Stimulated activated CD4-positive, alpha-beta T cell treated with anti-CD3 and anti-CD28 coated beads, Interleukin-2, amount 100 ng/mL, for 48 hours (primary cell): ENCODE measurements at regions not wholly inside any gene's neighbourhood (a gene's known extent, or its start where the extent isn't known, plus 50 kb on each side); places are given as distances from the start of the nearest gene placed in this dataset.
A peak's percentile ranks its signal among the peaks of the same experiment; 100 is the strongest.
"Not testable (repeated sequence)": the region's sequence is repeated elsewhere in the genome, so short reads cannot be mapped to it uniquely, and the experiment has no call there.

ENCODE experiments used
- DNase-seq, 2 donors: peaks; one replicate each; pipeline ENCODE4 v3.0.0-alpha.2; 2020

DNA sequence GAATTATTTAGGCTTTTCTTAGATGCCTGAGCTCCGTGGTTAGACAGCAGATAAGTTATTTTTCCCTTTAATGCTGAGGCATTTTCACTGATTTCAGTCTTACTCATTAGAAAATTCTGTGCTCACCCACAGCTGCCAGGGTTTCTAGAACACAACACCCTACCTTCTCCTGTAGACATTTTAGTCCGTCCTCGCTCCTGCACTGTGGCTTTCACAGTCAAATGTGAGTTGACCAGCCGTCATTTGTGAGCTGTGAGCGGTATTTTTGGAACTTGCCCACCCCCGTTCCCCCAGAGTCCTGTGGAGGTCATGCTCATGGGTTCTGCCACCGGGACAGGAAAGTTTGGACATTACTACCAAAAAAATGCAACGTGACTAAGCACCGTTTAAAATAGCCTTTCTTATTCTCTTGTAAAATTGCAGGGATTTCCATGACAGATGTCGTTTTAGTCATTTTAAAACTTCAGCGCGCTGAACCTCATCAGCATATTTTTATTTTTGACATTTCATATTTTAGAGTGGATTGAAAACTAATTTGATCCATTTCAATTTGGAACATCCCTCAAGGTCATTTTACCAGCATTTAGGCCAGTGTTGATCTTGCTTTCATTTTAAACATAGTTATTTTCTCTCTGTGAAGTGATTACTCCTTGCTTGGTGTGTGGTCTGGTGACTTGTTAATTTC, 249.6 kb upstream of the PLGLB2 start:
- peak in 1 of 2 donors; percentile 58 for DNase-seq

DNA sequence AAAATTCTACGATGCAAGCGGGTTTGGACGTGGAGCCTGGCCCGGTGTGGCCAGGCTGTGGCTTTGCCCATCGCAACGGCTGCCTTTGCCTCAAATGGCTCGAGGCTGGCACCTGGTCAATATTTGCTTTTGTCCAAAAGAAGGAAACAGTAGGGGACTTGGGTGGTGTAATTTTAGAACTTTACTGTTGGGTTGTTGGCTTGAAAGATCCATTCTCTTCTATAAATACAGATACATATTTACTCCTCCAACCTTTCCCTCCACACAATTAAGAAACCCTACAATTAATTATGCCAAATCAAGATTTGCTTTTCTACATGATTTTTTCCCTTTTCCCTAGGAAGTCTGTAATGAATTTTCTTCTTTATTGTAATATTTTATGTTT, 249.0 kb upstream of the PLGLB2 start:
- not testable (repeated sequence) for DNase-seq

DNA sequence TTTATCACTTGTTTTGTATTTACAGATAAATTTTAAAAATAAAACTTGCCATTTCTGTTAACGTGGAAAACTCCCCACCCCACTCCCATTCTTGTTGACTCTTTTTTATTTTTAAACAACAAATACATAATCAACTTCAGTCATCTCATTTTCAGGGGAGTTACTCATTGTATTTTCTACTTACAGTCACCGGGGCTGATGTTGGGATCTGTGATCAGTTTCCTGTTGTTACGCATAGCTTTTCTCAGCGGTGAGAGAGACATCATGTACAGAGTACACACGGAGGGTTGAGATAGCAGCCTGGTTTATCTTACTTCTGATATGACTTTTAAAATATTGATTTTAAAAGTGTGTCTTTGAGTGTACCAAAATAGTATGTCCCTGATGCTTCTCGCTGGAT, 248.0 kb upstream of the PLGLB2 start:
- DNase-seq = not testable (repeated sequence)

DNA sequence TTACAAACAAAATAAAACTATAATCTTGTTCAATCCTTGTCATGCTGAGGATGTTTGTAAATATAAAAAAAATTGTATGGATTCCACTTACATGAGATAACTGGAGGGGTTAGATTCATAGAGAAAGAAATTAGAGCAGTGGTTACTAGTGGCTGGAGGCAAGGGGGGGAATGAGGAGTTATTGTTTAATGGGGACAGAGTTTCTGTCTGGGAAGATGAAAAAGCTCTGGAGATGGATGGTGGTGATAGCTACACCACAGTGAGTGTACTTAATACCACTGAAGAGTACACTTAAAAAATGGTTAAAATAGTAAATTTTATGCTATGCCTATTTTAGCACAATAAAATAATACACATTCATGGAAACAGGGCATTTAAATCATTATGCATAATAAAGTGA, 247.5 kb upstream of the PLGLB2 start:
- DNase-seq = not testable (repeated sequence)

DNA sequence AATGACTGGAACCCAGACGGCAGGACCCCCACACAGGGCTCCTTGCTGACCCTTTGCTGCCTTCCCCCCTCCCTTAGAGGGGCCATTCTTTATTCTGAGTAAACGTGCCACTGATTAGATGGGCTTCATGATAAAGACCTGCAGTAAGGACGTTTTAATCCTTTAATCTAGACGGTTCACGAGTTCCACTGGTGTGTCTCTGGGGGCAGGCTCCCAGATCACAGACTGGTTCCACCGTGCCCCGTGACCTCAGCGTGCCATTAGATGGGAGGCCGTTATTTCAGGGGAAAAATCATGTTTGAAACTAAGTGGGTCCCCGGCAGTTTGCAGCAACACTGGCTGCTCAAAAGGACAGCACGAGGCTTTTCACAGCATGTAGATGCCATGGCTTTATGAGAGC, 246.9 kb upstream of the PLGLB2 start:
- DNase-seq = not testable (repeated sequence)

DNA sequence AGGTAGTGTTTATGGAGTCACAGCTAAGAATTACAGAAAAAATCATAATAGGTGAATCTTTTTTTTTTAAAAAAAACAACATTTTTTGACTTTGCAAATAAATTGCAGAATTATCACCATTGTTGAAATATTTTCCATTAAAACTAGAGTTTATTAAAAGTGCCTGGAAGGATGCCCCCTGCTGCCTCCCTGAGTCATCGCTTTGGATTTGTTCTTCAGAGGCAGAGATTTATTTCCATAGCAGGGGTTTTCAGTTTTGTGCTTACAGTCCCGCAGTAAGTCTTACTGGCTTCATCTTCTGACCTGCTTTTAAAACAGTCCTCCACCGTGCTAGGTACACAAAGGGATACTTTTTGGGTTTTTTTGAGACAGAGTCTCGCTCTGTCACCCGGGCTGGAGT, 244.9 kb upstream of the PLGLB2 start:
- not testable (repeated sequence) for DNase-seq

DNA sequence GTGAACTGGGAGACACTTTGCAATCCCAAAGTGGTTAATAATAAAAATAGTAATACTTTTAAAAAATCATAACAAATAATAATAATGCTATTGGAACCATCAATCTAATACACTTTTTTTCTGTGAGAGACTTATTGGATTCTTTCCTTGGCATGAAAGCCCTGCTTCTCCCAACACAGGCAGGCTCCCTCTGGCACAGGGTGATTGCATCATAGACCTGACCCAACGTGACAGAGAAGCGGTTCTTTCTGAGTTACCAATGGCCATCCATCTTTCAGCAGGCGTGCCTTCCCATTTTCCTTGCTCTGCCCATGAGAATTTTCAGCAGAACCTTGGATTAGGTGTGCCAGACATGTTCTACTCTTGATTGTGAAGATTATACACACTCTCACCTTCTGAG, 242.6 kb upstream of the PLGLB2 start:
- DNase-seq = not testable (repeated sequence)

DNA sequence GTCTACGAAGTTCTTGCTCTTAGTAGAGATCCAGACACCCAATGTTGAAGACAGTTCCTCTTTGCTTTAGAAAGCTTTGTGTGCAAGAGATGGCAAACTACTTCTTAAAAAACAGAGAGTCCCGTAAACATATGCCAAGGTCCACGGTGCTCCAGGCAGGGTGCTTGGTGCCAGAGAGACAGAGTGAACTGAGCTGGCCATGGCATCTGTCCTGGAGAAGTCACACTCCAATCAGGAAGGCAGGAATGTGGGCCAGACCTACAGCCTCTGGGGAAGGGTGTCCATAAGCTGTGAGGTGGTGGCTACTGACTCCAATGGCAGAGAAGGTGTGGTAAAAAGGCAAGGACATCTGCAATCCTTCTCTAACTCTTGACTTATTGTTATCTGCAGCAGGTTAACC, 242.0 kb upstream of the PLGLB2 start:
- not testable (repeated sequence) for DNase-seq

DNA sequence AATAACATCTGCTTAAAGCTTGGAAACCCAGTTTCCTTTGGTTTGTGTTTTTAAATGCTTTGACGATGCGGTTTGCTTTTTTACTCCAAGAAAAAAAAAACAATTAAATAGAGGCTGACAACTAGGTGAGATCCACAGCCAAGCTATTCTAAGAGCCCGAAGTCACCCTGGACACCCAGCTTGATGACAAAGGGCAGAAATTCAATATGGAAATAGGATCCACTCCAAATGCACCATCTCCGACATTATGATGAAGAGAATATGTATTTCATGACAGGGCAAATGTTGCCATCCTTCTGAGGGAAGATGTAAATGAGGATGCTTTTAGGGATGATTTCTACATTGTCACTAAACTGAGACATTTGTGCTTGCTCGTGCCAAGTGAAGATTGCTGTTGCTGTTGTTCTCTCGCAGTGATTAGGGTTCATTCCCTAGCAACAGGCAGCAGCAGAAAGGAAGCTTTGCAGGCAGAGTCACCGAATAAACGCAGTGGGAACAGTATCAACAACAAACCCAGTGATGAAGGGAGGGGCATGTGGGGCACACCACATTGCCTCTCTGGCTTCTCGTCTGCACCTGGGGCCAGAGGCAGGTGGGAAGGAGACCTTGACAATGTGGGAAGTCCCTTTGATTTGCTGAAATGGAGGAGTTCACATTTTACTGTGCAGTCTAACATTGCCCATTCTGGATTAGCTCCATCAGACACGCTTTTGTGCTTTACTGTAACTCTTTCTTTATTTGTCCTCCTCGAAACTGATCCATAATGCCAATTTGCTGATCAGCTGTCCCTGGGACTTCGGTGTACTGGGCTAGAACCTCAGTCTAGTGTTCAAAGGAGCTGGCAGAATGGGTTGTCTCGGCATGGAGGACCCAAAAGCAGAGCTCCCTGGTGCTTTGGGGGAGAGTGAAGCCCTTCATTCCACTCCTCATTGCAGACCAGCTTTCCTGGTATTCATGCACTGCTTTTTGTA, 240.2 kb upstream of the PLGLB2 start:
- DNase-seq = not testable (repeated sequence)

DNA sequence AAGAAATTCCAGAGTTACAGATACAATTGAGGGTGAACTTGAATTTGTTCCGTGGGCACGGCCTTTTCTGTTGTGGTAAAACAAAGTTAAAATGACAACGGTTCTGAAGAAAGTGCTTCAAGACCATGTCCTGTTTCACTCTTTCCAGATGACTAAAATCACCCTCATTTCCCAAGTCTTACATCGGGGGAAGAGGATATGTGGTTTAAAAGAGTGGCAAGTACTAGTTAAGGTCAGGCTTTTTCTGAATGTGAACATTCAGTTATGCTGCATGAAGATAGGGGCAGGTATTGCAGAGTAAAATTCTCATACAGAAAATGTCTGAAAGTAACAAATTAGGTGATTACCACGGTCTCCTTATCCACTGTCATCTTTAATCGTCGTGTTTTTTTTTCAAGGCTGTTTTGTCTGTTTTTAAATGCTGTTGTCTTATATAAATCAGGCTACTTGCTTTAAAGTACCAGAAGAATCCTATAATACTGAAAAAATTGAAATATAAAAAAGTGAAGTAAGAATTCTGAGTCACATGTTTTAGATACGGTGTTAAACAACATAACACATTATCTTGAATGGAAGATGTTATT, 236.6 kb upstream of the PLGLB2 start:
- not testable (repeated sequence) for DNase-seq

DNA sequence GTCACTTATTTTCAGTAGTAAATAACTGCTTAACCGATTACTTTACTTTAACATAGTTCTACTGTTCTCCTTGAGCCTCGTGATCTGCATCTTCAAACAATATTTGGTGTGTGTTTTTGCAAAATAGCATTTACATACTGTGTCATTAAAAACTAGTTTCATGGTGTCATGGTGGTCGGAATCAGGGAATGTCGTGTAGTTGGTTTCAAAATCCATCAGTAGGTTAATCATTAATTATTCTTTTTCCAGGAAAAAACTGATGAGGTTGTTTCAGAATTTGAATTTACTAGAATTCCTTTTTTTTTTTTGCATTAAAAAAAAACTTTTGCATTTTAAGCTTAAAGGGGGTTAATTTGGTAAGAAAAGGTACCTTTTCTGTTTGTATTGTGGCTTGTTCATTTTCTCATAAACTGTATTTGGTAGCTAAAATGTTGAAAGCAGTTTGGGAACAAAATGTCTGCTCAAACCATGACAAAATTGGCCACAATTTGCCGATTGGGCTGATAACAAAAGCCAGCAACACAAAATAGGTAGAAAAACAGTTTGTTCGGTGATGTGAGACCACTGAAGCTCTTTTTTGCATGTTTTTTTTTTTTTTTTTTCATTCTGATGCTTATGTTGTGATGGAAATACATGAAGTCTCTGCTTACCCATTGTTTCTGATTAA, 234.9 kb upstream of the PLGLB2 start:
- DNase-seq = not testable (repeated sequence)

DNA sequence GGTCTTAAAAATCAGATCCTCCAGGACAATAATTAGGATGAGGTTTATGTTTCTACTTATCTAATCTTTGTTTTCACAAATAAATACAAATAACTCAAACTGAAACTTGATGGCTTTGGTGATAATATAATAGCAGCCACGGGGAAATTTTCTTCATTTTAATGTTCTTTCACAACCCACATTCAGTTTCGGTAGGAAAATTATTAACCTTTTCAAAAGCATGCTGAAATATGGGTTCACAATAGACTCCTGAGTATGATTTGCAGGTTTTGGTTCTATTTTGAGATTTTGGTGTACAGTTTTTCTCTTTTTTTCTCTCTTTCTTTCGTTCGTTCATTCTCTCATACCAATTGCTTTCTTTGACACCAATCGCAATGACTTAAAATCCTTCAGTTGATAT, 233.9 kb upstream of the PLGLB2 start:
- not testable (repeated sequence) for DNase-seq

DNA sequence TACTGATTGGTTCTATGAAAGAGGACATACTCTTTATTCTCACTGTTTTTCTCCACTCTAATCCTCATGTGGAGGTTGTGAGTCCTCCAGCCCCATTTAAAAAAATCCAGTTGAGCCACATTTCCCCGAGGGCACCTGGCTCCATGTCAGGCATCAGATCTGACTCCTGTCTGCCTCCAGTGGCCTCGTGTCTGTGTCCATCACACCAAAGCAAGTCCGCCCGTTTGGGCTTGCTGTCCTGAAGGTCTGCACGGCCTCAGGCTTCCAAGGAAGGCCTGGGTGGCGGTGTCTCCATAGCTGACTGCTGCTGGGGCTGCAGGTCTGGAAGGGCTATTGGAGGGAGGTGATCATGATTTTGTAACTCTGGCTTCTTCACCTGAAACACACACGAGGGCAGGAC, 233.4 kb upstream of the PLGLB2 start:
- DNase-seq = not testable (repeated sequence)

DNA sequence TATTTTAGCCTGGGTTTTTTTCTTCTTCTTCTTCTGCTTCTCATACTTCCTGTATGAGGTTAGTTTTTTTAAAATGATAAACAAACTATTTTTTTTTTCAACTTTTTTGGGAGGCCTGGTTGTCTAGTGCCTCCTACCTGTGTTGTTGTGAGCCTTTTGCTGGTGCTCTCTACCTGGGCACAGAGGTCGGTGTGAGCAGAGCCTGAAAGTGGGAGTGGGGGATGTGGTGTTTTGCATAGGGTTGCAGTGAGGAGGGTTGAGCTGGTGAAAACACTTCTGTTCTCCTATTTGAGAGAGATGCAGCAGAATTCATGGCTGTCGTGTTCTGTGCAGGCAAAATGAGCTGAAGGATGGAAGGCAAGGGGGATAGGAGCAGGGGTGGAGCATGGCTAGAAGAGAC, 232.7 kb upstream of the PLGLB2 start:
- DNase-seq = not testable (repeated sequence)

DNA sequence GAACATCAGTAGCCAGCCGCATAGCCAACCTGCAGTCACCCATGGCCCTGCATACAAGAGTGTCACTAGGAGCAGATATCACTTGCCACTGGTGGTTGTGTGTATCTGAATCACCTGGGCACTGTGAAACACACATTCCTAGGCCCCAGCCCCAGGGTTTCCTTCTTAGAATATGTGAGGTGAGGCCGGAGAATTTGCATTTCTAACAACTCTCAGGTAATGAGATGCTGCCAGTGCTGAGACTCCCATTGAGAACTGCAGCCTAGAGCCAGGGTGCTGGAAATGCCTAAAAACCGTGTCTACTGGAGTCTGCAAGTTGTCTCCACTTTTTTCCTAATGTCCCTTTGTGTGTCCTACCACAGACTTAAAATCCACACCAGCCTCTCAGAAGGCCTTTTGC, 232.0 kb upstream of the PLGLB2 start:
- DNase-seq = not testable (repeated sequence)

DNA sequence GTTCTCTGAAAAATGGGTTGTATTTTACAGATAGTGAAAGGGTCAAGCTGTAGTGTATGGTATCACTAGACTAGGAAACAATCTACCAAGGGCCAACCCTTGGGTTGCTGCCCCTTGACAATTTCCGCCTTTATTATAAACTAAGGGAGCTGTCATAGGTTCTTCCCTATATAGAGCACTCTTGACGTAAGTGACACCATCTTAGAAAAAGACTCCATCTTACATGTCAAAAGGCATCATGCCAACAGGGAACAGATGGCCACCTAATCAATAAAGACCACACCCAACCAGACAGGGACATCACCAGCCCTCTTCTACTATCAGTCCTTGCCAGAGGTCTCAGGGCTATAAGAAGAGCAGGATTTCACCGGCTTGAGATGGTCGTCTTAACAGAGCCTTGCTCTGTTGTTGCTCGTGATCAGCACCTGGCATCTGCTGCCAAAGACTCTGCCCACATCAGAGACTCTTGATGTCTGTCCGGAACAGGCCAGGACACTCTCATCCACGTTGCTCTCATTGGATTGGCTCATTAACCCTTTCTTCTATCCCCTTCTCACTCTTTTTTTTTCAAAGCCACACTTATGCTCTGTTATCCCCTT, 231.4 kb upstream of the PLGLB2 start:
- not testable (repeated sequence) for DNase-seq

DNA sequence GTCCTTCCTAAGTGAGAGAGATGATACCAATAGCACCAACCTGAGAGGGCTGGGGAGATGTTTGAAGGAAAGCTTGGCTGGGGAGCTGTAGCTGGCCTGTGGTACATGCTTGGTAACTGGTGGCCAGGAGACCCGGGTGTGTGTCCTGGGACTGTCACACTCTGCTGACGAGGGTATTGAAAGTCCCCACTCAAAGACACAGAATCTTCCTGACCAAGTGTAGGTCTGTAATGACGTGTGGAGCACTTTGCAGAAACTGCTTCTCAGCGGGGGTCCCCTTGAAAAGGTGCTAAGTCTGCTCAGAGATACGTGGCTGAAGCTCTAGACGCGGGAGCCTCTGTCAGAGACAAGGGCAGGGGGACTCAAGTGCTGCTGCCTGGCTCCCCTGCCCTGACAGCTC, 230.4 kb upstream of the PLGLB2 start:
- DNase-seq = not testable (repeated sequence)

DNA sequence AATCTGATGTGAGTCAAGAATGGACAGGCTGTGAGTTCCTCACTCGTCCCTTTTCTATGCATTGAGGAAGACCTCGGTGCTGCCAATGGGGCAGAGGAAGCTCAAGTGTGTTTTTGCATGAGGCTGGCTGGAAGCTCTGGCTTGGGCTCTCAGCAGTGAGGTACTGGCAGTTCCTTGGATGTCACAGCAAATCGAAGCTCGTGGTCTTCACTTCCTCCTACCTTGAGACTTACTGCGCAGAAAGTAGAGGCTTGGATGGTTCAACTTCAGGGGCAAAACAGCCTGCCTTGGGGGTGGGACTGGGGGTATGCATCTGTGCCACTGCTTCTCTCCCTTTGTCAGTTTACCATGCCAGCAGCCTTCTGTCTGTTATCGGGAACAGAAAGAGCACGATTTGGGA, 229.8 kb upstream of the PLGLB2 start:
- not testable (repeated sequence) for DNase-seq

DNA sequence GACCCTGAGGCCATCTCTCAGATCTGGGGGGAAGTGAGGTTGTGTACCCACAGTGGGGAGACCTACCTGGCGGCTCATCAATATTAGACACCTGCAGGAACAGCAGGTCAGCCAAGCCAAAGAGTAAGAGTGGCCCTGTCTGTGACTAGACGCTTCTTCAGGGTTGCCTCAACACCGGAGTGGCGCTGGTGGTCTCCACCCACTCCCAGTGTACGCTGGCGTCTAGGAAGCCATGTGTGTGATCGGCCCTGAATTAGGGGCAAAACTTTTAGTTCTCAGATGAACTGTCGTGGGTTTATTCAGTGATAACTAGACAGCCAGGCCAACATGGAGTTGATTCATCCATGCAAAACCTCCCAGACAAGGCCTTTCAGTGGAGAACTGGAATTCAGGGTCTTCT, 229.3 kb upstream of the PLGLB2 start:
- not testable (repeated sequence) for DNase-seq

DNA sequence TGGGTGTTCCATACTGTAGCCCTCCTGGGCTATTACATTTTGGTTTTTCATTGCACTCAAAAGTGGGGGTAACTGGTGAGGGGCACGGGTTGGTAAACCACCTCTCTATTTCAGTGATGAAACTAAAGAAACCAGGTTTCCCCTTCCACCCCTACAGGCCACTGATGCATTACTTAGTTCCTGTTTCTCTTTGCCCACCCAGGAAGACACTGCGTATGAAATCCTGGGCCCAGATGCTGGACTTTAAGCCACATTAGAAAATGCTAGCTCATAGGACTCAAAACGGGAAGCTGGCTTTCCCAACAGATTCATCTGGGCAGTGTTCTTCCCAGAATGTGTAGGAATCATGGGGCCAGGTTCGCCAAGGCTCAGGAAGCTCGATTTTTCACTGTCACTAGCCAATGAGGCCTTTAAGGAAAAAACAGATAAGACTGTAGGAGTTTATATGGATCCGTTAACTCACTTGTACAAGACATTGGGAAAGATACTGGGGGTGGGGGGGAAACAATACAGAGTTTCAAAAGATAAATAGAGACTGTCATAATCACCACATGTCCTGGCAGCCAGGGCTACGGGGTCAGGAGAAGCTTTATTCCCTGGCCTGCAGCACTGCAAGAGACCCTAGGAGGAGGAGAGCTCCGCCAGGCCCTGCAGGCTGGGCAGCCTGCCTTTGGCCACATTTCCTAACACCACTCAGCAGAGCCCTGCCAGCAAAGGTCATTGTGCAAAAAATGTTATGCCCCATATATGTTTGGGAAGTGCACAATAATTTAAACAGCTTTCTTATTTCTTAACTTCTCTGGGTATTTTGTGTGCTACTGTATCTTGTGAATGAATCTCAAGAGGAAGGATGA, 228.5 kb upstream of the PLGLB2 start:
- not testable (repeated sequence) for DNase-seq

DNA sequence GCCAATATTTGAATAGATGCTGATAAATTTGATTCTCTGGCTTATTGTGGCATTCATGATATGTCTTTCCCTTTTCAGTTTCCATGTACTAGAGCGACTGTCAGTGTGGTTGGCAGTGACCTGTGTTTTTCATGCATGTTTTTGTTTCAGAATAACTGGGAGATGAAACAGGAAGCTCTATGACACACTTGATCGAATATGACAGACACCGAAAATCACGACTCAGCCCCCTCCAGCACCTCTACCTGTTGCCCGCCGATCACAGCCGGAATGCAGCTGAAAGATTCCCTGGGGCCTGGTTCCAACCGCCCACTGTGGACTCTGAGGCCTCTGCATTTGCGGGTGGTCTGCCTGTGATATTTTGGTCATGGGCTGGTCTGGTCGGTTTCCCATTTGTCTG, 226.8 kb upstream of the PLGLB2 start:
- peak in 1 of 2 donors; percentile 54 for DNase-seq

DNA sequence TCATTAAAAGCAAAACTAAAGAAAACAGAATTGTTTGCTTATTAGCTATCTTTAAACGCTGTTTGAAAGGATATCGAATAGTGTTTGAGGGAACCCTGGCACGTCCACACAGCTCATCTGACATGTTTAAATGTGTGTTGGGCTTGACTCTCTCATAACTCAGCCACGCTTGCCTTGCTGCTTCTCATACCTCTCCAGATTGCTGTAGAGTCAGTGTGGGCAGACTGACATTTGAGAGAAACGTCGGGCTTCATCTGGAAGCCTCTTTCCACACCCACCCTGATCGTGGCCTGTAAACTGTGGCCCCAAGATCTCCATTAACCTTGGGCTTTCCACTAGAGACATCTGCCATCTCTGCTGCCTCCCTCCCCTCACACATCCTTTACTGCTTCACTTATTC, 226.4 kb upstream of the PLGLB2 start:
- not testable (repeated sequence) for DNase-seq
